Activated CD8-positive, alpha-beta memory T cell treated with anti-CD3 and anti-CD28 coated beads, Interleukin-2, amount 50 U/mL, for 24 hours (primary cell): ENCODE measurements at regions not wholly inside any gene's neighbourhood (a gene's known extent, or its start where the extent isn't known, plus 50 kb on each side); places are given as distances from the start of the nearest gene placed in this dataset.

Experiments used
- DNase-seq: peaks from one replicate; pipeline ENCODE4 v3.0.0-alpha.2; 2020; ENCODE audit errors: extremely low read depth

- DNase-seq: no peak
Measured at GRCh38 chr5:174371600-174372094, 326.1 kb downstream of the NSG2 start.

- no peak for DNase-seq
Measured at GRCh38 chr5:174374206-174374605, 328.7 kb downstream of the NSG2 start.

- DNase-seq: no peak
Measured at GRCh38 chr5:174376056-174376455, 330.6 kb downstream of the NSG2 start.

GRCh38 chr5:174376726-174377373 is 331.3 kb downstream of the NSG2 start:
- DNase-seq: no peak

- no peak for DNase-seq
Measured at GRCh38 chr5:174378121-174378874, 332.8 kb downstream of the NSG2 start.

- DNase-seq: no peak
Measured at GRCh38 chr5:174380311-174380710, 334.8 kb downstream of the NSG2 start.

- DNase-seq: no peak
Measured at GRCh38 chr5:174381241-174381640, 335.7 kb downstream of the NSG2 start.

- DNase-seq: no peak
Measured at GRCh38 chr5:174383210-174384167, 338.0 kb downstream of the NSG2 start.

- DNase-seq: no peak
Measured at GRCh38 chr5:174384509-174384947, 339.0 kb downstream of the NSG2 start.

- DNase-seq: no peak
Measured at GRCh38 chr5:174386306-174386705, 338.1 kb upstream of the MSX2 start.

GRCh38 chr5:174386846-174387245 is 337.5 kb upstream of the MSX2 start:
- DNase-seq: no peak

GRCh38 chr5:174387448-174387847 is 336.9 kb upstream of the MSX2 start:
- DNase-seq: no peak

- DNase-seq: no peak
Measured at GRCh38 chr5:174392892-174393291, 331.5 kb upstream of the MSX2 start.

GRCh38 chr5:174396541-174396940 is 327.8 kb upstream of the MSX2 start:
- no peak for DNase-seq

GRCh38 chr5:174397206-174397605 is 327.2 kb upstream of the MSX2 start:
- no peak for DNase-seq

GRCh38 chr5:174398171-174398570 is 326.2 kb upstream of the MSX2 start:
- DNase-seq: no peak

- no peak for DNase-seq
Measured at GRCh38 chr5:174399411-174399810, 325.0 kb upstream of the MSX2 start.

GRCh38 chr5:174400461-174400860 is 323.9 kb upstream of the MSX2 start:
- no peak for DNase-seq

- no peak for DNase-seq
Measured at GRCh38 chr5:174401793-174402192, 322.6 kb upstream of the MSX2 start.

- DNase-seq: no peak
Measured at GRCh38 chr5:174402222-174402812, 322.1 kb upstream of the MSX2 start.

GRCh38 chr5:174404848-174405247 is 319.5 kb upstream of the MSX2 start:
- no peak for DNase-seq

GRCh38 chr5:174409070-174409469 is 315.3 kb upstream of the MSX2 start:
- no peak for DNase-seq
